ENCODE measurements at regions not wholly inside any gene's neighbourhood (a gene's known extent, or its start where the extent isn't known, plus 50 kb on each side); places are given as distances from the start of the nearest gene placed in this dataset.
"Not testable (repeated sequence)": the region's sequence is repeated elsewhere in the genome, so short reads cannot be mapped to it uniquely, and the experiment has no call there.

DNA sequence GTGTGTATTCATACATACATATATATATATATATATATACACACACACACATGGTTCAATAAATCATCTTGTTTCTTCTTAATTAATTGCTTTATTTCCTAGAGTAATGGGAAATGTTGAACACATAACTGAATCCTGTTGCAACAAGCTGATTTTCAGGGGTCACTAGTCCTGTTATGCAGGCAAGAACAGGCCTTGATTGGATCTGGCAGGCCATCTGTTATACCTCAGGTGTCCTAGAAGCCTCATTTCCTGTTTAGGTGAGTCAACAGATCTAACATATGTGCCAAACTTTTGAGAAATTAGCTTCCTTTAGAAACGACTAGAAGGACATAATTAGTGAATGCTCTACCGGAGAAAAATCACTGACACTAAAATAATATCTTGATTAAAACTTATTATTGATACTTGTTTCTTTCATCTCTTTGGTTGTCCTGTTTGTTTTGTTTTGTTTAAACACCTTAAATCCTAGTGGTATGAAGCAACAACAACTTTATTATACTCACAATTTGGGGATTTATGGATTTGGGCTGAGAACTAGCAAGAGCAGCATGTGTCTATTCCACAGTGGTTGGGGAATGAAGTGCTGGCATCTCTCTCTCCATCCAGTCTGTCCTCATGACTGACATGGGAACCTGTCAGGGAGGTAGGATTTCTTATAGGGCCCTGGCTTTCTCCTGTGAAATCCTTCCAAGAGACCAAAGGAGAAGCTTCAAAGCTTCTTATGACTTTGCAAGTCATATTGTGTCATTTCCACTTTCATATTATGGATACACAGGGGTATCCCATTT is 552.6 kb downstream of the NSUN3 start:
- FAIRE-seq, result no peak

DNA sequence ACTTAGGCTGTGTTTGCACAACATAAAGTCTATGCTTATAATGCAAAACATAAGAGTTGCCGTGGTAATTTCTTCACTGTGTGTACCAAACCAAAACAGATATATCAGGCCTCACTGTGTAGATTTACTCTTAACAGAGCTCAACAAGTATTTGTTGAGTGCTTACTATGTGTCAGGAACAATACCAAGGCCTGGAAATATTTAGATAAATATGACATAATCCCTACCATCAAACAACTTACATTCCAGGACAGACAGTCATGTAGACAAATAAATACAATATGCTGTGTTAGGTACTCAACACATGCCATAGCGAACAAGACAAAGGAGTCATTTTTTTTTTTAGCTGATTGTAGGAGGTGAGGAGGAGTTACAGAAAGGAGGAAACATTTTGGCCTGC is 554.0 kb downstream of the NSUN3 start:
- FAIRE-seq, result no peak

DNA sequence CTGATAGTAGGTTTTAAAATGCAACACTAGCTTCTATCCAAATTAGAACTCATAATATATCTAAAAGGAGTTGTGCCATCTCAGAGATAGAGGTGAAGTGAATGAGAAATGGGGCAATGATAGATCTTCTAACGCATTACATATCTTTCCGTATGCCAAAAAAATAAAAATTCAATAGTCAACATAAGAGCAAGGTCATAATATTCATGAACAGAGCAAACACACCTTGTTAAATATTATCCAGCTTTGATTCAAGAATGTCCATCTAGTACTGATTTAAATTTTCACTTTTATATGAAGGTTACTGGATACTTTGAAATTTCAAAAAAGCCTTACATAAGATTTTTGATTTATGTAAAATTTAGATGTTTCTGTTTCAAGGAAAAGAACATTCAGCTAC is 554.5 kb downstream of the NSUN3 start:
- FAIRE-seq, result no peak

DNA sequence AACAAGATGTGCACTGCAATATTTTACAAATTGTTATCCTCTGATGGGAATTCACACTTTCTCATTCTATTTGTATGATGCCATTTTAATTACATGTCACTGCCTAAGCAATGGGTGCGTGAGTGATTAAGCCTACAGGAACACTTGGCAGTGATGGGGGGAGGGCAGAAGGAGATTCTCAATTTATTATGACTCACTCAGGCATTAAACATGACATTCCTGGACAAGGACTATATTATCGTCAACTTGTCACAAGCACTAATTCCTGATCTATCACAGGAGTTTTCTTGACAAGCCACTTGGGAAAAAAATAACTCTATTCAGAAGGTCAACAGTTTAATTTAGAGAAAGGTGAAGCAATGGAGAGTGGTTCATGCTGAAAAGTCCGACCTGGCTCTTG is 556.8 kb downstream of the NSUN3 start:
- no peak for FAIRE-seq

DNA sequence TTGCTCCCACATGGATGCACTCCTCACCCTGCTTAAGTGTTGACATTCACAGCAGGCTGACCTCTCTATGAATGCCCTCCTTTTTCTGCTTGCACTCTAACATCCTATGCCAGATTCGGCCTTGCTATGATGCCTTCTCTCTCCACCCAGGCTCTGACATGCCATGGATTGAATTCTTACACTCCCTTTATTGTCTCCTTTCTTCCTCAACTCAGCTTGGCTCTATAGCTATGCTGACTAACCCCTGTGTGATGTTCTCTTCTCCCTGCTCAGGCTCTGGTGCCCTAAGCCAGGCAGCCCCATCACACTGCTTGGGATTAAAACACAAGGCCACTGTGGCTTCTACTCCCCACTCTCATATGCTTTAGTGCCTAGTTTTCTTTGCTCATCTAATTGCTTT is 563.7 kb downstream of the NSUN3 start:
- FAIRE-seq, result no peak

DNA sequence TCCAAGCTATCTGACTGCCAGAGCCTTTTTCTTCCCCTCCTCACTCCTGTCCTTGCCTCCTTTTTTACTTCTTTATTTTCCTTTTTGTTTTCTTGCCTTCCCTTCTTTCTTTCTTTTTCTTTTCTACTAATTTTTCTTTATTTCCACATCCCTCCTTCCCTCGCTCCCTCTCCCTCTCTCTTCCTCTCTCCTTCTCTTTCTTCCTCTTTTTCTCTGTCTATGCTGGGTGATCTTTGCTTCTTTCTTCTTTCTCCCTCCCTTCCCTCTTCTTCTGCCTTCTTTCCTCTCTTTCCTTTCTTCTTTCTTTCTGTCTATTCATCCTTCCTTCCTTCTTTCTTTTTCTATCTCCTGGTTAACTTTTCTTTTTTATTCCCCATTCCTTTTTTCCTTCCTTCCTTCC is 564.8 kb downstream of the NSUN3 start:
- no peak for FAIRE-seq

DNA sequence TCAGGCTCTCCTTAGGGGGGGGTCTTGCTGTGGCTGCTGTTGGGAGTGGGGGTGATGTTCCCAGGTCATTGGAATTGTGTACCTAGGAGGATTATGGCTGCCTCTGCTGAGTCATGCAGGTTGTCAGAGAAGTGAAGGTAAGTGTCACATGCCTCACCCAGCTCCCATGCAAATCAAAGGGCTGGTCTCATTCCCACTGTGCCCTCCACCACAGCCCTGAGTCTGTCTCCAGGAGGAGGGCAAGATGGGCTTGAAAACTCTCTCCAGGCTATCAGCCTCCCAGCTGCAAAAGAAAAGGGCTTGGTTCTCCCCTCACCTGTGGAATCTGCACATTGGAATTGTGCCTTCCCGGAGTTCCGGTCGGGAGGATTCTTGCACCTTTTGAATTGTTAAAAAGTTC is 580.5 kb downstream of the NSUN3 start:
- no peak for FAIRE-seq

DNA sequence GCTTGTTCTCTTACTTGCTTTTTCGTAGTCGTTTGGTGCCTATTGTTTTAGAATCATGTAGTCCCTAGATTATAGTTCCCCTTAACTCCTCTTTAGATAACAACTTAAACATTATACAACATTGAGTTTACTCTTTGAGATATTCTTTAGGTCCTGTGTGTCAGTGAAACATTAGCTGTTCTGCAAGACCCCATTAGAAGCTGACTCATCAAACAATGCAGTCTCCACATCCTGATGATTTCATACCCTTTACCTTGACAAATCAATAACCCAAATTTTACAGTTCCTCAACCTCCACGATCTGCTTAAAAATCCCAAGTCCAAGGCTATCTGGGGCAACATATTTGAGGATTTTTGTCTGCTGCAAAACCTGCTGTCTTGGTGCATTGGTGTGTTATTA is 582.9 kb downstream of the NSUN3 start:
- no peak for FAIRE-seq

DNA sequence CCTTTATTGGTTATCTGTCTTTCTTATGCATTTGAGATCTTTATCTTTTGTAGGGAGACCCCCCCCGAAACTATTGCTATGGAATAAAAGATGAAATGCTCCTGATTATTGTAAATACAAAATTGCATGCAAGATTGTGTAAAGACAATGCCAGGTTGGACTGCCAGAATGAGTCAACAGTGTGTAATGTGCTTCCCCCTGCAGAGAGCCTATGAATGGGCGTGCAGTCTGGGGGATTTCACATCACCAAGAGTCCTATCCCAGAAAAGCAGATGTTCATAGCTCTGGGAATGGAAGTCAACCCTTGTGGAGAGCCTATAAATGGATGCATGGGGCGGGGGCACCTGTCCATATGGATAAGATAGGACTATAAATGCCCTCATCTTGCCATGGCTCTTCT is 584.3 kb downstream of the NSUN3 start:
- FAIRE-seq, result no peak

DNA sequence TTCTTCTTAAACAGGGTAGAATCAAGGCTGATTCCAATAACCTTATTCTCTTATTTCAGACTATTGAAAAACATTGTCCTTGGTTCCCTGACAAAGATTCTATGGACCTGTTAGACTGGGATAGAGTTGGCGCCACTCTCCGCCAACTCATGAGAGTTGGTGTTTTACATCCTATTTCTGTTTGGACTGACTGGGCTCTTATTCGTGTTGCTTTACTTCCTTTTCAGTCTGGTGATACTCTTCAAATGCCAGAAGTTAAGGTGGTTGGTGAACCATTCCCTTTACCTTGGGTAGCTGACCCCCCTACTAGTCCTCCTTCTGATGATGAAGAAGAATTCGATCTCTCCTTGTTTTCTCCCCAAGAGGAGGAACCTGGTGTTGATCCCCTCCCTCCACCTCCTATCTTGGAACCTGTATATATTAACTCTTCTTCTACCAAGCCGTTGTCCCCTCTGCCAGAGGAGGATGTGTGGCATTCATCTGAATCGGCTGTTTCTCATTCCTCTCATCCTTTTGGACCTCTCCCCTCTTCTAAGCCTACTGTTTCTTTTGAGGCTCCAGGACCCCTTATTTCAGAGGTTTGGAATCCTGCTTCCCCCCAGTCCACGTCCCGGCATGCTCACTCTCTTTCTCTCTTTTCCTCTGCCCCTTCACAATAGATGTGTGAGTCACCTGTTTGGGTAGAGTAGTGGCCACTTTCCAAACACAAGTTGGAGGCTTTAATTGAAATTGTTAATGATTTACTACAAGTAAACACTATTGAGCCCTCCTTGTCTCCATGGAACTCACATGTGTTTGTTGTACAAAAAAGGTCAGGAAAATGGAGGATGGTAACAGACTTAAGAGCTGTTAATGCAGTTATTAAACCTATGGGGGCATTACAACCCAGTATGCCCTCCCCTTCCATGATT is 585.7 kb downstream of the NSUN3 start:
- not testable (repeated sequence) for FAIRE-seq

DNA sequence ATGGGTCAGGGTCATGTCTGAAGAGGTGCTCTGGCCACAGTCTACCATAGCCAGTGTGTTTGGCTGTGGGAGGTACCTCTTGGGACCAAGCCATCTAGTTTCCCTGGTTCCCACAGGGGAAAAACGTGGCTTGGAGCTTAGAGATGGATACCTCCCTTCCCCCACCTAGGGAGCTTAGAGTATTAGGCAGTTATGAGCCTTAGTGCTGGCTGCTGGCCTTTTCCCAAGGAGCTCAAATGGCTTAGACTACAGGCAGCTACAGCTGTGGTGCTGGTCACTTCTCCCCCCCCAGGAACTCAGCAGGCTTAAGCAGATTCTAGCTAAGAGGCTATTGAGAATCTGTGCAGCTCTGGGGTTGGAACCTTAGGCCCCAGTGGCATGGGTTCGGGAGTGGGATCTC is 591.2 kb downstream of the NSUN3 start:
- no peak for FAIRE-seq

DNA sequence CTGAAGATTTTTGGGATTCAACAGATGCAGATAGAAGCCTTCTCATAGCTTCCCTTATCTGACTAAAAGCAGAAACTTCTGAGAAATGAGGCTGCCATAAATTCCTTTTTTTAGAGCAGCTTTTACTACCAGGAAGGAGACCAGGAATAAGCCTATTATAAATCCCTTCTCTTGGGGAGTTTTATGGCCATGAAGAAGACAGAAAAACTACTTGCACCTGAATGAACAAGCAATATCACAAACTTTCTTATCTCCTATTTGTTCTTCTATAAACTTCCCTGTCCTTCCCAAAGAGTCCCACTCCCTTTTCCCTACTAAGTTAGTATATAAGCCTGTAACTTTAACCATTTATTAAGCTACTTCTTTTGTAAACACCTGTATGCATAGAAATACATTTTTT is 603.1 kb downstream of the NSUN3 start:
- FAIRE-seq, result no peak

DNA sequence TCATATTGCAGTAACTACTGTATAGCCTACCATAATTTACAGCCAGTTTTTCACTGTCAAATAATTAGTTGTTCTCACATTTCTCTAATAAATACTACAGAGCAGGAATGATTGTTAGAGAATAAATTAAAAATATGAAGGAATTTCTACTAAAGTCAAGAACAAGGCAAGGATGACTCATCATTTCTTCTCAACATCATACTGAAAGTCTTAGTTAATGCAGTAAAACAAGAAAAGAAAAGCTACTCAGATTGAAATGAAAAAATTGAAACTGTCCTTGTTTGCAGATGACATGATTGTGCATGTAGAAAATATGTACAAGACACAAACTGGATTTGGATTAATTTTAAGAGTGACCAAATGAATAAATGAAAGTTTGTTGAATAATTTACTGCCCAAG is 608.2 kb downstream of the NSUN3 start:
- FAIRE-seq, result no peak

DNA sequence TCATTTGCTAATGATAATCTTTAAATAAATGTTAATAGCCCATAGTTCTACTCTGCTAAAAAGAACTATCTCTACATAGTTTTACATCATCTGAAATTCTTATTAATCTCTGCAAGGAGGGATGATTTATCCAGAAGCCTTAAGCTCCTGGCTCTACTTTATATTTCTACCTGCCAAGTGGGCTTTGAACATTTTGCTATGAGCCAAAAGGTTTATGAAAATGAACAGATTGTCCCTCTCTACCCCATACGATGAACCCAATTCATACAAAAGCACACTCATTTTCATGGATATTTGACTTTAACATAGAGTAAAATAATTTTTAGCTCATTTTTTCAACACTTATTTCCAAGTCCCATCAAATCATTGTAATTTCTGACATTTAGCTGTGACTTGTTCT is 611.0 kb downstream of the NSUN3 start:
- FAIRE-seq, result no peak

DNA sequence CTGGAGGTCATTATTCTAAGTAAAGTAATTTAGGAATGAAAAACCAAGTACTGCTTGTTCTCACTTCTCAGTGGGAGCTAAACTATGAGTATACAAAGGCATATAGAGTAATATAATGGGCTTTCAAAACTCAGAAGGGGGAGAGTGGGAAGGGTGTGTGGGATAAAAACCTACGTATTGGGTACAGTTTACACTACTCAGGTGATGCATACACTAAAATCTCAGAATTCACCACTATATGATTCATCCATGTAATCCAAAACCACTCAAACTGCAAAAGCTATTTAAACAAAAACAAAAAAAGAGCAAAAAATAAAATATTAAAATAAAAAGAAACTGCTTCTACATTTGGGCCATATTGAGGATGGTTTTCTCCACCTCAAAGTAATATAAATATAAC is 623.3 kb downstream of the NSUN3 start:
- FAIRE-seq, result no peak

DNA sequence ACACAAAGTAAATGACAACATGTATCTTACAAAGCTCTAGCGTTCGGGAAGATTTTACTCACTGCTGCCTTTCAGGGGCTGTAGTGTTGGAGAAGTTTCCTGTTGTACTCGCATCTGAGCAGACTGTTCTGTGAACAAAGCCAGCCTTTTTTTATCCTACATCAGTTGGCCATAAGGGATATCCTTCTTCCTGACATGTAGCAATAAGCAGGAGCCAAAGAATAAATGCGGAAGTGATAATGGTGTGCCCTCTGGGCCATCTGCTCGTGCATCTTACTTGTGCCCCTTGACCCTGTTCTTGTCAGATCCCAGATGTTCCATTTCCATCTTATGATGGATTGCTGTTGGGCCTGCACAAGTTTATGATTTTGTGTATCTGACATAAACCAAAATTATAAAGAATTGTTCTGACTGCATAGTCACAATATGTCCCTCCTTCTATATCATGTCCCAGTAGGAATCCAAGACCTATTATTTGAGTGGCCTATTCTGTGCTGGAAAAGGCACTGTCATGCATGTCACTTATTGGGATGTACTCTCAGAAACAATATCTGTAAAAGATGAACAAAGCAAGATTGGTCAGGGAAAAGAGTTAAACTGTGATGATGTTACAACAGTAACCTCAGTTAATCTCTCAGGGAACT is 631.3 kb downstream of the NSUN3 start:
- no peak for FAIRE-seq

DNA sequence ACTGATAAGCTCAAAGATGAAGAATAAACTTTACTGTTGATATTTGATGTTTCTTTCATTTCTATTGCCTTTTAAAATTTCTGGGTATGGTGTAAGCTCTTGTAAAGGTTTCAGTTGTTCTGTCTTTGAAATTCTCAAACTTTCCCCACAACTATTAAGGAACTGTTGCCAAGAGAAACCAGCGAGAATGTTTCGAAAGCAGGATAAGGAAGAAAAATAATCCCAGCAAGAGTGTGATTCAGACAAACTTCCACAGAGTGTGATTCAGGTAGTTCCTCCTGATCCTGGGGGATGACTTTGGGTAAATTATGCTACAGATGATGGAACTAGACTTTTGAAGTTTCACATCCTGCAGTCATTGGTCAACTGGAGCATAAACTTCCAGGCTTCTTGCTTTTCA is 632.0 kb downstream of the NSUN3 start:
- FAIRE-seq, result no peak

DNA sequence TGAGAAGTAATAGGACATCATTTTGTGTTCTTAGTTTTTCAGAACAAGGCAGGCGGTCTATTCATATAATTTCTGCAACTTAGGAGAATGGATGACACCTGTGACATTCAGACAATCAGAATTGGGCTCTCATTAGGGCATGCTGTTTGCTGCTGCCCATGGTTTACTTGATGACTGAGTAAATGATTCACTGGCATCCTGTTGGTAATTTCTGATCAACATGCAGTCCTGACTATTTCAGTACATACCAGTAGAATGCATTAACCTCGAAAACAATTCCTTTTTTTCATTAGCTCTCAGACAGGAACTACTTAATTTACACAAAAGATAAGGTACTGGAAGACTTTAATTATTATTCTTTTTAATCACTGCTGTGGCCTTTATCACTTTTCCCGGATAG is 641.6 kb downstream of the NSUN3 start:
- no peak for FAIRE-seq

DNA sequence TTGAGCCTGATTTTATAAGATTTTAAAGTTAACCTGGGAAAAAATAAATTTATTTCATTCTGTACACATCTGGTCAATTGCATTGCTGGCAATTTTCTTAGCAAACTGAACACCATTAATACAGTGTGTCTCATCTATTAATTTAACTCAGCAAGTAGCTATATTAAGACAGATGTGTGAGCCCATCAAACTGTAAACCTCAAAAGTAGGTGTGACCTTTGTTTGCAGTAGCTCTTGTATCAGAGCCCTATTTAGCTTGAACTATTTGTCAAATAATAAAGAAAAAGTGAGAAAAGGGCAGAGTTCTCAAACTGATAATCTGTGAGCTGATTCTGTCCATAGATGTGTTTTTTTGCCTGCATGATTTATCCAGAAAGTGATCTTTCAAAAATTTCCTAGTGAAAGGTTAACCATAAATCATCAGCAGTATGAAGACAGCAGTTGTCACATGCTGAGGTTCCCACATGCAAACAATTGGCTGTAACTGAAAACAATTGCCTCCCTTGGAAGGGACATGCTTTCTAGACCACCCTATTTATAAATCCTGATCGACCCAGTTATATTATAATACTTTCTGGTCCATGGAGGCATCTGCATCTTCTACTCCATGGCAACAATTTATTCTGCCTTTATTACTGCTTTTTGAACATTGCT is 646.5 kb downstream of the NSUN3 start:
- FAIRE-seq, result no peak

DNA sequence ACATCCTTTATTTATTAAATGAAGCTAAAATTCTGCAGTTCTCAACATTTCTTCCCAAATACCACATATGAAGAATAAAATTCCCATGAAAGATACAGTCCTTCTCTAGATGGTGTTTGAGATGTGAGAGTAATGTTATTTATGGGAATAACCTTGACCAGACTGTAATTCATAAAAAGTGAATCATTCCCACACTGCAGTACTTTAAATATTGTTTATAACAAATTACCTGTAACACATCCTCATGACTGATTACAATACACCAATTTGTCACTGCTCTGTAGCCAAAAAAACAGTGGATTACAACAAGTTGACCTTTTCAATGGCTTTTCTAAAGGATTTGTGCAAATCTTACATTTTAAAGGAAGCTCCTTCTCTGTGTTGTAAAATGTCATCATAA is 651.3 kb downstream of the NSUN3 start:
- no peak for FAIRE-seq

DNA sequence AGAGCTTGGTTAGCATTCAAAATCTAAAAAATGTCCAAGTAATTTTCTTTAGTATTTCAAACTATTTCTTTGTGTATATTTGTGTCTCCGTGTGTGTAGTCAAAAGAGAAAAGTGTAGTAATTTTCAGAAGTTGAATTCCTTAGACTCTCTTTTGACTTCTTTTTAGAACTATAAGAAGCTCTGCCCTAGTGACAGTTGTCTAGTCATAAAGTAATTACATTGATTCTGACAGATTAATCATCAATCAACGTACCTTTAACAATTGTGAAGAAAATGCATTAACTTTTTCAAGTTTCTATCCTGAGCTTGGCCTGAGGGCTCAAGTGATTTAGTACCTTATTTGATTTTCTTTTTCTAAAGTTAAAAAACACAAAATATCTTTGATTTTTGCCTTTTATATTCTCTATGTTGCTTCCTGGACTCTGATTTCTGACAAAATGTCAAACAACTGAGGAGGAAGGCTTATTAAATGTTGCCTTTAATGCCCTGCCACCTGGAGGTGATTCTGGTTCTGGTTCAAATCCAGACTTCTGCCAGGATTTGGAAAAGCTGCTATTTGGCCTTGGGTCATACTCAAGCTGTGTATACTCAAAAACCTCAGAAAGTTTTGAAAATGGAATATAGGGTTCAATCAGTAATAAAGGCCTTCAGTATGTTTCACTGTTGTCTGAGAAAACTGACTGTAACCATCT is 653.6 kb downstream of the NSUN3 start:
- no peak for FAIRE-seq

DNA sequence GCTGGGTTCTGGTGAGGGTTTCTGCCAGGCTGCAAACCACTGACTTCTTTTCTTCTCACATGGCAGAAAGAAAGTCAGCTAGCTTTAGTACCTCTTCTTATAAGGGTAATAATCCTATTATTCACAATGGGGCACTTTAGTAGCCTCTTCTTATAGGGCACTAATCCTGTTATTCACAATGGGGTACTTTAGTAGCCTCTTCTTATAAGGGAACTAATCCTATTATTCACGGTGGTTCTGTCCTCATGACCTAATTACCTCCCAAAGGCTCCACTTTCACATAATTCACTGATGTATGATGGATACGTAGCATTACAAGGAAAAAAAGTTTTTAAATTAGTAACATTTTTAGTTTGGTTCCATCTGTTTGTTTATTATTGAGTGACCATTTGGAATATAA is 671.3 kb downstream of the NSUN3 start:
- FAIRE-seq, result no peak

DNA sequence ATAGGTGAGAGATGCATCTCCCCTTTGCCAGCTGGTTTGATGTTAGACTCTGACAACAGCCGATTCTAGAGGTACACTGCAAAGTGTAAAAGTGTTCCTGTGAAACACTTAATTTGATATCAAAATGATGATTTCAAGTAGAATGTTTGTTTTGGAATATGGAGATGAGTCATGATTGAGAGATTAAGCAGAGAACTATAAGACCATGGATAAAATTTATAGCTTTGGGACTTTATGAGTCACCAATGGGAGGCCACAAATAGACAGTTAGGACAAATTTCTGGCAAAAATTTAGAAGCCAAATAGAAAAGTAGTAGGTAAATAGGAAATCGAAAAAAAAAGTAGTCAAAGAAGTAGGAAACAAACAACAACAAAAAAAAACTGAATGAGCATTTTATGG is 672.5 kb downstream of the NSUN3 start:
- no peak for FAIRE-seq
